CD4-positive, alpha-beta T cell treated with Interleukin-10 for 1 hour (primary cell): ENCODE measurements at regions not wholly inside any gene's neighbourhood (a gene's known extent, or its start where the extent isn't known, plus 50 kb on each side); places are given as distances from the start of the nearest gene placed in this dataset.

Experiments
- DNase-seq: peaks from one replicate; pipeline ENCODE4 v3.0.0-alpha.2; 2020

- no peak for DNase-seq
Measured at GRCh38 chrX:124860736-124861135, 458.9 kb upstream of the TEX13C start.

GRCh38 chrX:124862301-124862700, 457.4 kb upstream of the TEX13C start:
- DNase-seq, result no peak

DNA sequence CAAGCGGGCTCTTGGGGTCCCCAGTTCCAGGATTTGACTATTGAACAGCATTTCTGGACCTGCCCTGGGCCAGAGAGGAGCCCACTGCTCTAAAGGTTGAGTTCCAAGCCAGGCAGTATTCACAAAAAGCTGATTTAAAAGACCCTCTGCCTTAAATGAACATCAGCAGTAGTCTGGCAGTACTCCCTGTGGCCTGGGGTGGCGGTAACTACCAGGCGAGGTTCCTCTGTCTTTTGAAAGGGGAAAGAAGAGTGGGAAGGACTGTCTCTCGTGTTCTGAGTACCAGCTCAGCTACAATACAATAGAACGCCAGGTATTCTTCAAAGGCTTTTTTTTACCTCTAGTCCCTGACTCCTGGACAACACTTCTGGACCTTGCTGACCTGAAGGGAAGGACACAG, 456.4 kb upstream of the TEX13C start:
- DNase-seq, result no peak

DNA sequence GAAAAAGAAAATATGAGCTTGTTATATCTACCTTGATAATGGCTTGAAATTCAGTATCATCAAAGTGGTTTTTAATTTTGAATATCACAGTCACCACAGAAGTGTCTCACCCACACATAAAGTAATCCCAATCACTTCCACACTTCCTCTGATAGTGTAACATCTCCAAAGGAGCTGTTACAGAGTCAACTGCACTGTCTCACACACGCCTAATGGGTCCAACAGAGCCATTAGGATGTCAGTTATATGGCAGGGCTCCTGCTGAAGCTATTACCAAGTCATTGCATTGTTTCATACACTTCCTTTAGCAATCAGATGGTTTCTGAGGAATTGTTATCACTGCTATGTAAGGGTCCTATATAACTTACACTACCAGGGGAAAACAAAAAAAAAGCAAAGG, 432.1 kb upstream of the TEX13C start:
- DNase-seq, result no peak

GRCh38 chrX:124895947-124896346, 423.7 kb upstream of the TEX13C start:
- no peak for DNase-seq

- DNase-seq, result no peak
Measured at GRCh38 chrX:124902953-124903352, 416.7 kb upstream of the TEX13C start.

DNA sequence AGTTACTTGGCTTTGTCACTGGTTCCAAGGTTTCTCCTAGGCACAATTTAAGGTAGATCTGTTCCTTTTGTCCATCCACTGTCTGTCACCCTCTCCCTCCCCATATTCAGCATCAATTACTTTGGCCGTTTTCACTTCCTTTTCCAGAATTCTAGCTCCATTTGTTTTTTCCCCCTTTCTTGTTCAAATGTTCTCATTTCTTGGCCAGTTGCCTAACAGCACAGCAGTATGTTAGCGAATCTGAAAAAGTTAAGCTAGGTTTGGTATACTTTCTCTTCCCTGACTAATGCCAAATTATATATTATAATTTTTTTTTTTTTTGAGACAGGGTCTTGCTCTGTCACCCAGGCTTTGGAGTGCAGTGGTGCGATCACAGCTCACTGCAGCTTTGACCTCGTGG, 409.1 kb upstream of the TEX13C start:
- DNase-seq, result no peak

- DNase-seq, result no peak
Measured at GRCh38 chrX:124917011-124917410, 402.7 kb upstream of the TEX13C start.

DNA sequence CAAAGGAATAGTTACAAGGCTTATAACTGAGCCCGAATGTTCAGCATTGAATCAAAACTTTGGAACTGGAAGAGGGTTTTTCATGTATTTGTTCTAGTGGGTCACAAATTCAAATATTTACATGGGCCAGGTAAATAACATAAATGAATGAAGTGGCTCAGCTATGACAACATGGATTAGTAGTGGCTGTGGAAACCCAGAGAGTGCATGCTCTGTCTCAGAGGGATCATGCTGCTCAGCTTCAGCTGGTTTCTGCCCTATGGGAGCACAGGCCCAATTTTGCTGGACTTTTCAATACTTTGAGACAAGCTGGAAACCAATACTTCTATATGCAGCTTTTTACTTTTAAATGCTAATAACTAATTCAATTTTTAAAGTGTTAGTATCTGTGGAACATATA, 394.0 kb upstream of the TEX13C start:
- no peak for DNase-seq

DNA sequence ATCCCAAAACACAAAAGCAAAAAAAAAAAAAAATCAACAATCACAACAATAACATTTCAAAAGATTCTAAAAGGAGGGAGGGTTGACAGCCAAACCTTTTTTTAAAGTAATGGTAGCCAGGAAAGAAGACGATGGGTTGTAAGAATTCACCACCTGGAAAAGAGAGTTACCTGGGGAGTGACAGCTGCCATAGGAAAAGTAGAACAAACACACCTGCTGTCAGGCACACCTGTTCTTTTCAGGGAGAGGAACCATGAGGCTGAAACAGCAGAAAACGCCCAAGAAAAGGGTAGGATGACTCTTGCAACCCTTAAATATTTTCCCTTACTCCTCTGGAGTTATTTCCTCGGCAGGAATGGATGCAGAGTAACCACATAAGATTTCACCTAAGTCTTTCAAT, 388.4 kb upstream of the TEX13C start:
- DNase-seq, result no peak

GRCh38 chrX:124931958-124932357, 387.7 kb upstream of the TEX13C start:
- DNase-seq, result no peak

DNA sequence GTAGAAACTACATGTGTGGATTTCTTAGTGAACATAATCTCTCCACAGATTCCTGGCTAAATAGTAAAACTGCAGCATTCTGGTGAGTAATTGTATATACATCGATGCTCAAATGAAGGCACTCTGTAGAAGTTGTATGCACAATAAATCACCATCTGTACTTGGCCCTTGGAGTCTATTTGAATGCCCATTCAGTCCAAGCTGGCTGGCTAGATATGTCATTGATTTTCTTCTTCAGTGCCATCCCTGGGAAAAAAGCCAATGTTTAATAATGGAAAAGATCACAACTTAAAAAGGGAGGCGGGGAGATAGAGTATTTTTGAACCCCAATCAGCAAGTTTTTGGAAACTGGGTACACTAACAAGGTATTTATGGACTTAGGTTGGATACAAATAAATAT, 381.0 kb upstream of the TEX13C start:
- no peak for DNase-seq

- no peak for DNase-seq
Measured at GRCh38 chrX:124940531-124940930, 379.1 kb upstream of the TEX13C start.

GRCh38 chrX:124954402-124954801, 365.3 kb upstream of the TEX13C start:
- DNase-seq, result no peak

GRCh38 chrX:124960454-124960853, 359.2 kb upstream of the TEX13C start:
- no peak for DNase-seq

DNA sequence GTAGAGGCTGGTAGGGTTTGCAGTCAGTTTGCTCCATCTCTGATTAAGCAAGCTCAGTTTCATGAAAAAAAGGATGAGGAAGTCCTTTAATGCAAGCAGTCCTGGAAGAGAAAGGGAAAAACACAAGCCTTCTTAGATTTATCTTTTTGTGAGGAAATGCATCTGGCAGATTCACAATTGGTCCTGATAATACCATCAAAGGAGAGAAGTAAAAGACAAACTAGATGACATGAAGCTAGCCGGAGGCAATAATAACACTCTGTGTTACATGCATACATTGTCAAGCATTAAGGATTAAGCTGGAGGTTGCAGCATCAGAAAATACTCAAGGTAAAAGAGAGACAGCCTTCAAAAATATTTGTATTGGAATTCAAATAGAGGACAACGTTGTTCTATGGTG, 356.0 kb upstream of the TEX13C start, which contains the start of gene TENM1:
TENM1 (minus strand) TSS at position 101 of the 400 bp plus-strand sequence.
- no peak for DNase-seq

DNA sequence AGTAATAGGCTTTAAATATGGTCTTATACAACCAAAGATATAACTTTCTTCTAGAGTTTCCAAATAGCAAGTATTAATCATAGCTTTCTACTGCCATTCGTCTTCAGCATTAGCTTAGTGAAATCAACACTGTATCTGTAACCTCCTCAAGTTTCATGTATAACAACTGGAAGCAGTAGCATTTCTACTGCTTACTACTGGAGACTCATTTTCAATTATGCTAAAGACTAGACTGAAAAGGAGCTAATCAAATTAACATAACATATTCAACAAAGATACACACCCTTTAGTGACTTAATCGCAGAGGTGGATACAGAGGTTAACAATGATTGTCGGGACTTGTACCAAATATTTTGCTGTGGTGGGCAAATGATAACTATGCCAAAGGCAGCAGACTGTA, 344.2 kb upstream of the TEX13C start:
- DNase-seq, result no peak

DNA sequence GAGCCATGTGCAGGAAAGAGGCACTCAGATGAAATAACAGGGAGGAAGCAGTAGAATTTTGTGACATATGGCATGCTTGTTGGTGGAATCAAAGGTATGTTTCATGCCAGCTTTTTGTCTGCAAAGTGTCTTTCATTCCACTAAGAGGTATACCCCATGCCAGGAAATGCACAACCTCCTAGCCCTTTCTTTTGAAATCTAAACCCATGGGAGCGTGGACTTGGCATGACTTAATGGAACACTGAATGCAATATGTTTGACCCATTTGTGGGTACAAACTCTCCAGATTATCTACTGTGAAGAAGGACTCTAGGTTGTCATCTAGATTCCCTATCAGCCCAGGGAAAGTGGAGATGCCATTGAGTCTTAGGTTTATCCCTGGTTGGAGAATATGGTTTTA, 338.3 kb upstream of the TEX13C start:
- DNase-seq, result no peak

DNA sequence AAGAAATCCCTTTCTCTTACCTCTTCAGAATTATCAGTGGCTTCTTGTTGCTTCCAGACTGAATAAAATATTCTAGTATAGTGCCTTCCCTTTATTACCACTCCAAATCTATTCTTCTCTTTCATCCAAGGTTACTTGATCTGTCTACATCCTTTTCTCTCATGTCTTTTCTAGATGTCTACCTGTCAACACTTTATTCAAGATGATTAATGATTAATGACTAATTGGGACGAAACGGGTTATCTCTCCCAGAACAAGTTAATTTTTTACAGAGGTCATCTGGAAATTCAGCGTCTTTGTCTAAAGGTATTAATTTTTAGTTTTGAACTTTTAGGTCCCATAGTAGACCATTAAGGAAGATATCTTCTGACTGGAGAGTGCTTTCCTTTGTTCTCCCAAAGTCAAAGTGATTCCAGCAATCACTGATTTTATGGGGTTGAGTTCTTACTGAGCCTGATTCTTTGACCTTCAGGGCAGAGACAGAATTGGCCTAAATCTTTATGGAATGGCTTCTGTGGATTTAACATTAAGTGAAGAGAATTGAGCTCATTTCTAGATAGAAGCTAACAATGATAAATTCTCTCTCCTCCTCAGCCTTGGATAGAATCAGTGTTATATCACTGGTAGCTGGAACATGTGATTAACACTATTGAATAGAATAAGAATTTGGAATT, 335.4 kb upstream of the TEX13C start:
- no peak for DNase-seq

DNA sequence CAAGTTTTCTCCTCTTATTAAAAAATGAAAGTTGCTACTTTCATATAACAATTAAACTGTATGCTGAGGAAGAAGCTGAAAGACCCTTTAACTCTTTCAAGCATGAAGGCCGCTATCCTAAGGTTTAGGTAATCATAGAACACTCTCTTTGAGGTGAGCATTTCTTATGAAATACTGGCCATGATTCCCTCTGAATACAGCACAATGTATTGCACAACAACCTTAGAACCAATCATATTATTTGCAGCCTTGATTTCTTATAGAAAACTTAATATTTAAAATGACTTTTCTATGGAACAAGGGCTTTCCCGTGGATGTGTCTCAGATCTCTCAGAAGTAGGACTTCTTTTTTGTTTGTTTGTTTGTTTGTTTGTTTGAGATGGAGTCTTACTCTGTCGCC, 333.4 kb upstream of the TEX13C start:
- no peak for DNase-seq

DNA sequence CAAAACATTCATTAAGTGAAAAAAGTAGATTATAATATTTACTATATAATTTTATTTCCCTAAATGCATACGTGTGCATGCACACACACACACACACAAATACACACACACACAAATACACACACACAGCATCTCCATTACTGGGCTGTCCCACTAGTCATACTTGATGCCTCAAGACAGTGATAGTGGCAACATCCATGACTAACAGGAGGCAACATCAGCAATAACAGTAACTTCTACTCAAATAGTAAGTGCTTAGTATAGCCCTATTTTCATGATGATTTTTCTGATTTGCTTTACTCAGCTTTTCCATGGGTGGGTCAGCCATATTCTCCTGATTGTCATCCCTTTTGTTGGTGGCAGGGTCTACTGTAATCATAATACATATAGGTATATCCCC, 325.9 kb upstream of the TEX13C start:
- no peak for DNase-seq

DNA sequence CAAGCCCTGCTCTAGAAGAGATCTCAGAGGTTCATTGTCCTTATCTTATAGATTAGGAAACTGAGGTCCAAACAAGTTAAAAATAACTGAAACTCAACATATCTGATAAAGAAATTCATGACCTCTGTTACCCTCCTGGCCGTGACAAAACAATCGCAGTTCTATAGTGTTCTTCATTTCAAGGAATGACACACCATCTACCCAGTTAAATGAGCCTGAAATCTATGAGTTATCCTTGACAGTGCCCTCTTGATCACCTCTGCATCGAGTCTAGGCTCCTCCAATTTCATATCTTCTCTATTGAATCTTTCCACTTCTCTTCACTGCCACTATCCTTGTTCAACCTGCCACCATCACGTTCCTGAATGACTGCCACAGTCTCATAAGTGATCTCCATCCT, 325.3 kb upstream of the TEX13C start:
- no peak for DNase-seq

- DNase-seq, result no peak
Measured at GRCh38 chrX:125003746-125004446, 315.8 kb upstream of the TEX13C start.

- no peak for DNase-seq
Measured at GRCh38 chrX:125004799-125005198, 314.9 kb upstream of the TEX13C start.

DNA sequence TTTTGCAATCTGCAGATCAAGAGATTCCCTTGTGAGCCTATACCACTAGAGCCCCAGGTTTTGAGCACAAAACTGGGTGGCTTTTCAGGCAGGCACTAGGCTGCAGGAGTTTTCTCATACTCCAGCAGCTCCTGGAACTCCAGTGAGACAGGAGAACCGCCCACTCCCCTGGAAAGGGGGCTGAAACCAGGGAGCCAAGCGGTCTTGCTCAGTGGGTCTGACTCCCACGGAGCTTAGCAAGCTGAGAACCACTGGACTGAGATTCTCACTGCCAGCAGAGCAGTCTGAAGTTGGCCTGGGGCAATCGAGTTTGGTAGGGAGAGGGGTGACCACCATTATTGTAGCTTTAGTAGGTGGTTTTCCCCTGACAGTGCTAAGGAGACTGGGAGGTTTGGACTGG, 313.8 kb upstream of the TEX13C start:
- no peak for DNase-seq
